A549 (cell line): ENCODE measurements at regions not wholly inside any gene's neighbourhood (a gene's known extent, or its start where the extent isn't known, plus 50 kb on each side); places are given as distances from the start of the nearest gene placed in this dataset.

Source experiments
- ATAC-seq, 2 experiments: fragments of 200-7000 bp in 1 of 2; fragments of >200 bp in 1 of 2; cut with Nextera tagmentation in 1 of 2; cut with Tn5 transposase in 1 of 2; 3 replicates each; pipeline versions ENCODE4 v1.8.0 to v1.9.1; 2018 to 2020; ENCODE audit warnings: mild to moderate bottlenecking in 1 of 2, moderate library complexity in 1 of 2
- CTCF ChIA-PET: fragments of 300-600 bp; sonication (Branson Sonifier 250); formaldehyde crosslinking; extraction: SDS; loops from one replicate; lab custom pipeline; 2021; ENCODE audit warnings: antibody characterized with exemption, inconsistent platforms; lab: Yijun Ruan, JAX
- POLR2A ChIA-PET: fragments of 350-600 bp; formaldehyde crosslinking; extraction: SDS; loops from one replicate; lab custom pipeline; 2021; ENCODE audit warnings: antibody characterized with exemption, inconsistent platforms; lab: Yijun Ruan, JAX
- DNase-seq, 2 experiments: peaks; one replicate each; pipeline versions ENCODE4 v3.0.0 to v3.0.0-alpha.2; 2011 to 2016; ENCODE audit warnings: low read depth in 1 of 2, low spot score in 1 of 2
- FAIRE-seq: peaks from 2 replicates; lab custom pipeline; 2011; peaks lifted over from hg19 to GRCh38; lab: Jason Lieb, UNC
- H3K27ac ChIP-seq, 2 experiments: fragments of >200 bp; sonication (Bioruptor Twin); formaldehyde crosslinking; 3 replicates each; pipeline ENCODE4 v1.5.1; 2016 to 2017
- H3K4me1 ChIP-seq: fragments of >200 bp; sonication (Bioruptor Twin); formaldehyde crosslinking; 3 replicates; pipeline ENCODE4 v1.6.1; 2016
- H3K4me2 ChIP-seq: fragments of >200 bp; sonication (Bioruptor Twin); formaldehyde crosslinking; 3 replicates; pipeline ENCODE4 v1.6.1; 2016
- H3K4me3 ChIP-seq: fragments of >200 bp; sonication (Bioruptor Twin); formaldehyde crosslinking; 3 replicates; pipeline ENCODE4 v1.5.1; 2016
- H3K9me3 ChIP-seq: fragments of >200 bp; sonication (Bioruptor Twin); formaldehyde crosslinking; 3 replicates; pipeline ENCODE4 v1.6.1; 2016
- CBX8 ChIP-seq: fragments of 200-600 bp; sonication (generic); IDR thresholded peaks from 2 replicates; pipeline ENCODE4 v1.6.1; 2016
- CEBPB ChIP-seq, 2 experiments: fragments of >200 bp in 1 of 2; sonication (Bioruptor Twin) in 1 of 2; formaldehyde crosslinking in 1 of 2; IDR thresholded peaks; 2 replicates each; pipeline ENCODE4 v1.6.1; 2012 to 2016
- CHD2 ChIP-seq: fragments of 150-350 bp; IDR thresholded peaks from 2 replicates; pipeline ENCODE4 v1.6.1; 2014; ENCODE audit warnings: low read length; ENCODE audit not compliant: partially characterized antibody
- EHF ChIP-seq: fragments of 250-450 bp; sonication (Bioruptor Pico); IDR thresholded peaks from 2 replicates; pipeline ENCODE4 v1.5.0; 2020; ENCODE audit warnings: mild to moderate bottlenecking
- EHMT2 ChIP-seq: fragments of 200-600 bp; sonication (generic); IDR thresholded peaks from 2 replicates; pipeline ENCODE4 v1.6.1; 2016; ENCODE audit warnings: antibody characterized with exemption, low read depth, mild to moderate bottlenecking, moderate library complexity
- EP300 ChIP-seq, 2 experiments: fragments of >200 bp; sonication (Bioruptor Twin); formaldehyde crosslinking; IDR thresholded peaks; 2 replicates in 1 of 2; 3 replicates in 1 of 2; pipeline ENCODE4 v1.6.1; 2016 to 2017
- ESRRA ChIP-seq: fragments of 150-350 bp; IDR thresholded peaks from 2 replicates; pipeline ENCODE4 v1.6.1; 2014; ENCODE audit warnings: mild to moderate bottlenecking, low read length, borderline replicate concordance
- FOXS1 ChIP-seq: fragments of 250-450 bp; sonication (Bioruptor Pico); IDR thresholded peaks from 2 replicates; pipeline ENCODE4 v1.5.0; 2020; ENCODE audit warnings: mild to moderate bottlenecking, moderate library complexity
- HDAC2 ChIP-seq: fragments of 200-600 bp; sonication (generic); IDR thresholded peaks from 2 replicates; pipeline ENCODE4 v1.6.1; 2016
- HOXA7 ChIP-seq: fragments of 250-450 bp; sonication (Bioruptor Pico); IDR thresholded peaks from 2 replicates; pipeline ENCODE4 v1.5.0; 2020; ENCODE audit warnings: mild to moderate bottlenecking, moderate library complexity
- JUN ChIP-seq, 2 experiments: fragments of >200 bp; sonication (Bioruptor Twin); formaldehyde crosslinking; IDR thresholded peaks; 2 replicates in 1 of 2; 3 replicates in 1 of 2; pipeline ENCODE4 v1.6.1; 2016 to 2017
- JUNB ChIP-seq: fragments of >200 bp; sonication (Bioruptor Twin); formaldehyde crosslinking; IDR thresholded peaks from 2 replicates; pipeline ENCODE4 v1.6.1; 2016
- KDM1A ChIP-seq: fragments of 200-600 bp; sonication (generic); IDR thresholded peaks from 2 replicates; pipeline ENCODE4 v1.6.1; 2016; ENCODE audit warnings: low read depth, mild to moderate bottlenecking
- MAFK ChIP-seq: fragments of 450-650 bp; IDR thresholded peaks from 2 replicates; pipeline ENCODE4 v1.6.1; 2014; ENCODE audit not compliant: partially characterized antibody
- MAZ ChIP-seq: fragments of 150-350 bp; IDR thresholded peaks from 2 replicates; pipeline ENCODE4 v1.6.1; 2014; ENCODE audit warnings: antibody characterized with exemption, low read depth, low read length, borderline replicate concordance
- PHF8 ChIP-seq: fragments of 200-600 bp; sonication (generic); IDR thresholded peaks from 2 replicates; pipeline ENCODE4 v1.6.1; 2016; ENCODE audit warnings: low read depth, mild to moderate bottlenecking, antibody characterized with exemption, moderate library complexity, borderline replicate concordance
- RAD21 ChIP-seq, 2 experiments: fragments of >200 bp in 1 of 2; sonication (Bioruptor Twin) in 1 of 2; formaldehyde crosslinking in 1 of 2; IDR thresholded peaks in 1 of 2; conservative IDR thresholded peaks in 1 of 2; 2 replicates in 1 of 2; 3 replicates in 1 of 2; pipeline ENCODE4 v1.6.1; 2012 to 2018; ENCODE audit warnings: inconsistent platforms in 1 of 2
- RARB ChIP-seq: fragments of 250-450 bp; sonication (Bioruptor Pico); IDR thresholded peaks from 2 replicates; pipeline ENCODE4 v1.8.0; 2021; ENCODE audit warnings: mild to moderate bottlenecking, moderate library complexity
- RFX5 ChIP-seq: fragments of 450-650 bp; IDR thresholded peaks from 2 replicates; pipeline ENCODE4 v1.7.1; 2014; ENCODE audit warnings: antibody characterized with exemption, mild to moderate bottlenecking, moderate library complexity
- TP53 ChIP-seq: fragments of 250-450 bp; sonication (Bioruptor Pico); IDR thresholded peaks from 2 replicates; pipeline ENCODE4 v1.5.0; 2021; ENCODE audit warnings: mild to moderate bottlenecking, moderate library complexity
- ZC3H11A ChIP-seq: fragments of 450-650 bp; IDR thresholded peaks from 2 replicates; pipeline ENCODE4 v1.6.1; 2014; ENCODE audit warnings: antibody characterized with exemption, mild to moderate bottlenecking
- ZFP36 ChIP-seq: fragments of 450-650 bp; IDR thresholded peaks from 2 replicates; pipeline ENCODE4 v1.6.1; 2014; ENCODE audit warnings: borderline replicate concordance; ENCODE audit not compliant: partially characterized antibody
- ZSCAN20 ChIP-seq: fragments of 250-450 bp; sonication (Bioruptor Pico); IDR thresholded peaks from 2 replicates; pipeline ENCODE4 v1.8.0; 2022; ENCODE audit warnings: mild to moderate bottlenecking, moderate library complexity
- WGBS: methylation state at CpG from one replicate; pipeline ENCODE4 v1.1.6; 2017; ENCODE audit errors: missing lambda C conversion rate; 5-methylcytosine and 5-hydroxymethylcytosine counted together
- TF ChIP-seq, protein P1 (sequence below): fragments of >200 bp; sonication (Bioruptor Twin); formaldehyde crosslinking; IDR thresholded peaks from 3 replicates; pipeline ENCODE4 v1.6.1; 2016
- TF ChIP-seq, protein P2 (sequence below): IDR thresholded peaks from 2 replicates; pipeline ENCODE4 v1.6.1; 2012; ENCODE audit warnings: low read depth, borderline replicate concordance
- TF ChIP-seq, protein P3 (sequence below): IDR thresholded peaks from 2 replicates; pipeline ENCODE4 v1.6.1; 2012
- TF ChIP-seq, protein P4 (sequence below): fragments of 250-450 bp; sonication (Bioruptor Pico); IDR thresholded peaks from 2 replicates; pipeline ENCODE4 v1.5.0; 2021; ENCODE audit warnings: mild to moderate bottlenecking, moderate library complexity, borderline replicate concordance
- TF ChIP-seq, protein P5 (sequence below): IDR thresholded peaks from 2 replicates; pipeline ENCODE4 v1.6.1; 2012
- TF ChIP-seq, protein P6 (sequence below): fragments of 150-350 bp; IDR thresholded peaks from 2 replicates; pipeline ENCODE4 v1.6.1; 2014; ENCODE audit warnings: low read depth, mild to moderate bottlenecking, low read length

DNA sequence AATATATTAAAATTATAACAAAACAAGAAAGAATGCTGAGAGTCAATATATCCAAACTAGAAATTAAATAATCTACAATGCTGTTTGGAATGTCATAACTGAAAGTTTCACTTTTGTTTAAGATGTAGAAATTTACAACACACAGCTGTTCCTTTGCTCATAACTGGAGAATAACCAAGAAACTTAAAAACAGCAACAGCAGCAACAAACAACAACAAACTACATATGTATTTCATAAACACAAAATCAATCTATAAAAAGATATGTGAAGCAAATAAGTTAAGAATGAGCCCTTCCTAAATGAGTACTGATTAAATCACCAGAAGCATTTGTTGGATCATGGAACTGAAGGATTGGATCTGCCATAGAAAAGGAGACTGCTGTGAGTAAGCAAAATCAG, 456.5 kb upstream of the ZNF804A start:
- Histone ChIP-seq H3K9me3 (no peaks in the 10 kb centered on the region), H3K4me1 (no peaks in the 10 kb centered on the region), H3K4me3 (no peak overlapping the region), H3K27ac (no peak overlapping the region), H3K4me2 (no peak overlapping the region)
- ATAC-seq (no peak), FAIRE-seq (no peak), DNase-seq (no peak)
- no peak for TF ChIP-seq CEBPB (IDR thresholded peaks at IDR 0.05)
- TF ChIP-seq, protein P1, sequence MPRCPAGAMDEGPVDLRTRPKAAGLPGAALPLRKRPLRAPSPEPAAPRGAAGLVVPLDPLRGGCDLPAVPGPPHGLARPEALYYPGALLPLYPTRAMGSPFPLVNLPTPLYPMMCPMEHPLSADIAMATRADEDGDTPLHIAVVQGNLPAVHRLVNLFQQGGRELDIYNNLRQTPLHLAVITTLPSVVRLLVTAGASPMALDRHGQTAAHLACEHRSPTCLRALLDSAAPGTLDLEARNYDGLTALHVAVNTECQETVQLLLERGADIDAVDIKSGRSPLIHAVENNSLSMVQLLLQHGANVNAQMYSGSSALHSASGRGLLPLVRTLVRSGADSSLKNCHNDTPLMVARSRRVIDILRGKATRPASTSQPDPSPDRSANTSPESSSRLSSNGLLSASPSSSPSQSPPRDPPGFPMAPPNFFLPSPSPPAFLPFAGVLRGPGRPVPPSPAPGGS, result no peak
- TF ChIP-seq, protein P2, sequence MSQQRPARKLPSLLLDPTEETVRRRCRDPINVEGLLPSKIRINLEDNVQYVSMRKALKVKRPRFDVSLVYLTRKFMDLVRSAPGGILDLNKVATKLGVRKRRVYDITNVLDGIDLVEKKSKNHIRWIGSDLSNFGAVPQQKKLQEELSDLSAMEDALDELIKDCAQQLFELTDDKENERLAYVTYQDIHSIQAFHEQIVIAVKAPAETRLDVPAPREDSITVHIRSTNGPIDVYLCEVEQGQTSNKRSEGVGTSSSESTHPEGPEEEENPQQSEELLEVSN, result no peak
- no peak for TF ChIP-seq EHMT2
- no peak for TF ChIP-seq ESRRA
- no peak for TF ChIP-seq EP300 (IDR thresholded peaks at IDR 0.05)
- no peak for TF ChIP-seq RAD21 (conservative IDR thresholded peaks at IDR 0.05 in 1 of 2, IDR thresholded peaks at IDR 0.05 in 1 of 2)
- TF ChIP-seq RFX5, result no peak
- TF ChIP-seq FOXS1 (CRISPR knock-in tag), result no peak
- no peak for TF ChIP-seq JUN (IDR thresholded peaks at IDR 0.05)
- no peak for TF ChIP-seq KDM1A
- no peak for TF ChIP-seq HOXA7 (CRISPR knock-in tag)
- TF ChIP-seq, protein P3, sequence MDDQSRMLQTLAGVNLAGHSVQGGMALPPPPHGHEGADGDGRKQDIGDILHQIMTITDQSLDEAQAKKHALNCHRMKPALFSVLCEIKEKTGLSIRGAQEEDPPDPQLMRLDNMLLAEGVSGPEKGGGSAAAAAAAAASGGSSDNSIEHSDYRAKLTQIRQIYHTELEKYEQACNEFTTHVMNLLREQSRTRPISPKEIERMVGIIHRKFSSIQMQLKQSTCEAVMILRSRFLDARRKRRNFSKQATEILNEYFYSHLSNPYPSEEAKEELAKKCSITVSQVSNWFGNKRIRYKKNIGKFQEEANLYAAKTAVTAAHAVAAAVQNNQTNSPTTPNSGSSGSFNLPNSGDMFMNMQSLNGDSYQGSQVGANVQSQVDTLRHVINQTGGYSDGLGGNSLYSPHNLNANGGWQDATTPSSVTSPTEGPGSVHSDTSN, result no peak
- TF ChIP-seq, protein P4, sequence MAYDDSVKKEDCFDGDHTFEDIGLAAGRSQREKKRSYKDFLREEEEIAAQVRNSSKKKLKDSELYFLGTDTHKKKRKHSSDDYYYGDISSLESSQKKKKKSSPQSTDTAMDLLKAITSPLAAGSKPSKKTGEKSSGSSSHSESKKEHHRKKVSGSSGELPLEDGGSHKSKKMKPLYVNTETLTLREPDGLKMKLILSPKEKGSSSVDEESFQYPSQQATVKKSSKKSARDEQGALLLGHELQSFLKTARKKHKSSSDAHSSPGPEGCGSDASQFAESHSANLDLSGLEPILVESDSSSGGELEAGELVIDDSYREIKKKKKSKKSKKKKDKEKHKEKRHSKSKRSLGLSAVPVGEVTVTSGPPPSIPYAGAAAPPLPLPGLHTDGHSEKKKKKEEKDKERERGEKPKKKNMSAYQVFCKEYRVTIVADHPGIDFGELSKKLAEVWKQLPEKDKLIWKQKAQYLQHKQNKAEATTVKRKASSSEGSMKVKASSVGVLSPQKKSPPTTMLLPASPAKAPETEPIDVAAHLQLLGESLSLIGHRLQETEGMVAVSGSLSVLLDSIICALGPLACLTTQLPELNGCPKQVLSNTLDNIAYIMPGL (CRISPR knock-in tag), result no peak
- TF ChIP-seq JUNB, result no peak
- TF ChIP-seq, protein P5, sequence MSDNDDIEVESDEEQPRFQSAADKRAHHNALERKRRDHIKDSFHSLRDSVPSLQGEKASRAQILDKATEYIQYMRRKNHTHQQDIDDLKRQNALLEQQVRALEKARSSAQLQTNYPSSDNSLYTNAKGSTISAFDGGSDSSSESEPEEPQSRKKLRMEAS, result no peak
- no peak for TF ChIP-seq HDAC2
- TF ChIP-seq EHF (CRISPR knock-in tag), result no peak
- CTCF ChIA-PET, result no interaction called here
- POLR2A ChIA-PET, result no interaction called here

DNA sequence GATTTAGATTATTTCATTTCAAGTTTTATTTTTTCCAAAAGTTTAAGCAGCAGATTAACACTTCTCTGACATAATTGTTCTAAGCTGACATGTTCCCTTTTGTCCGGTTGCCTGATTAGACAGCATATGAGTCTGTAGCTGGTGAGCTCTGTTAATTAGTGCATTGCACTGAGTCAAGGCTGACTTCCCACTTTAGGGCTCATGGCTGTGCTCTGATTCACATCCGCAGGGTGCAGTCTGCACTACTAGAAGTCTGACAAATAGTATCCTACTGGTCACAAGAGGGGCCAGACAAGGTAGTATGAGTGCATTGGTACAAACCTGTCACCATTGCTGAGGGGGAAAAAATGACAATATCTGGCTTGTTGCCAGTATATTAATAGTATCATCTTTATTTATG, 443.9 kb upstream of the ZNF804A start:
- 51% methylated on average over 2 of the region's 2 CpGs for WGBS
- no peak overlapping the region for H3K4me3 ChIP-seq
- DNase-seq (no peak), ATAC-seq (no peak), FAIRE-seq (no peak)
- H3K4me2 ChIP-seq, result no peak overlapping the region
- POLR2A ChIA-PET, result no interaction called here
- no peaks in the 10 kb centered on the region for H3K4me1 ChIP-seq
- H3K27ac ChIP-seq, result no peak overlapping the region
- CTCF ChIA-PET, result no interaction called here
- no peak for TF ChIP-seq ZC3H11A
- TF ChIP-seq PHF8, result no peak
- TF ChIP-seq EHMT2, result no peak
- no peaks in the 10 kb centered on the region for H3K9me3 ChIP-seq

DNA sequence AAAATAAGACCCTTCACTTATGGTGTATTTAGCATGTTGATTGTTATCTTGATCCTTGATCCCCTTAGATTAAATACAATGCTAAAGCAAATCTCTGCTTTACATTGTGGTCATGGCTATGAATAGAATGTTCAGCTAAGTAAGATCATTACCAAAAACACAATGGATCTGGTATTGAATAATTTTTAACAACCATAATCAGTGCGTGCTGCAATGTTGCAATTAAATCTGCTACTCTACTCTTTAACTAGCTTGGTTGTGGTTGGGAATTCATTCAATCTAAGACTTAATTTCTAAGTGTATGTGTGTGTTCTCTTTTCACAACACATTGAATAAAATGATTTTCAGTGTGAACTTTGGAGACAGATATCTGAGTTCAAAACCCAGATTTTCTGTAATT, 442.5 kb upstream of the ZNF804A start:
- Histone ChIP-seq H3K9me3 (no peaks in the 10 kb centered on the region), H3K27ac (no peak overlapping the region), H3K4me3 (no peak overlapping the region), H3K4me2 (no peak overlapping the region), H3K4me1 (no peaks in the 10 kb centered on the region)
- ChIA-PET CTCF (no interaction called here), POLR2A (no interaction called here)
- DNase-seq, result no peak
- no peak for FAIRE-seq
- 65% methylated on average over 1 of the region's 1 CpG for WGBS
- no peak for ATAC-seq
- no peak for TF ChIP-seq CHD2
- no peak for TF ChIP-seq MAFK
- no peak for TF ChIP-seq RFX5
- TF ChIP-seq, protein P6, sequence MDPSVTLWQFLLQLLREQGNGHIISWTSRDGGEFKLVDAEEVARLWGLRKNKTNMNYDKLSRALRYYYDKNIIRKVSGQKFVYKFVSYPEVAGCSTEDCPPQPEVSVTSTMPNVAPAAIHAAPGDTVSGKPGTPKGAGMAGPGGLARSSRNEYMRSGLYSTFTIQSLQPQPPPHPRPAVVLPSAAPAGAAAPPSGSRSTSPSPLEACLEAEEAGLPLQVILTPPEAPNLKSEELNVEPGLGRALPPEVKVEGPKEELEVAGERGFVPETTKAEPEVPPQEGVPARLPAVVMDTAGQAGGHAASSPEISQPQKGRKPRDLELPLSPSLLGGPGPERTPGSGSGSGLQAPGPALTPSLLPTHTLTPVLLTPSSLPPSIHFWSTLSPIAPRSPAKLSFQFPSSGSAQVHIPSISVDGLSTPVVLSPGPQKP, result no peak
- TF ChIP-seq JUNB, result no peak
- no peak for TF ChIP-seq JUN (IDR thresholded peaks at IDR 0.05)
- no peak for TF ChIP-seq ZSCAN20
- TF ChIP-seq TP53, result no peak
- TF ChIP-seq ESRRA, result no peak
- no peak for TF ChIP-seq MAZ
- no peak for TF ChIP-seq RARB (CRISPR knock-in tag)
- no peak for TF ChIP-seq KDM1A
- TF ChIP-seq, protein P3, result no peak
- no peak for TF ChIP-seq CBX8
- no peak for TF ChIP-seq FOXS1 (CRISPR knock-in tag)
- no peak for TF ChIP-seq ZFP36
